ENCODE measurements at regions not wholly inside any gene's neighbourhood (a gene's known extent, or its start where the extent isn't known, plus 50 kb on each side); places are given as distances from the start of the nearest gene placed in this dataset.
A peak's percentile ranks its signal among the peaks of the same experiment; 100 is the strongest.

DNA sequence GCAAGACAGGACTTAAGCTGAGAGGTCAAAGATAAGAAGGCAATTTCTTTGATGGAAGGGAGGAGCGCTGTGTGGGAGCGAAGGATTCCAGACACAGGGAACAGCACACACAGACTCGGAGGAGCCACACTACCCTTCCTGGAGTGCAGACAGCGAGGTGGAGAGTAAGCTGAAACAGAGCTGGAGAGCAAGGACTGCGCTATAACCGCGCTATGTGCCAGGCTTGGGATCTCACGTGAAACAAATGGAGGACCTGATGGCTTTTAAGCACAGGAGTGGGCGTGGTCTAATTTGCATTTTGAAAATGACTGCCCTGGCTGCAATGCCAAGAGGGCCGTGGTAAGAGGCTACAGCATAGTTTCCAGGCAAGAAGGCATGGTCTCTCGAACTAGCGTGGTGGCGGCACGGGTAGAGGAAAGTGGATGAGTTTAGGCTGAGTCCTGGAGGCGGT, 113.9 kb upstream of the SORBS2 start:
- peak; percentile 11 for DNase-seq

DNA sequence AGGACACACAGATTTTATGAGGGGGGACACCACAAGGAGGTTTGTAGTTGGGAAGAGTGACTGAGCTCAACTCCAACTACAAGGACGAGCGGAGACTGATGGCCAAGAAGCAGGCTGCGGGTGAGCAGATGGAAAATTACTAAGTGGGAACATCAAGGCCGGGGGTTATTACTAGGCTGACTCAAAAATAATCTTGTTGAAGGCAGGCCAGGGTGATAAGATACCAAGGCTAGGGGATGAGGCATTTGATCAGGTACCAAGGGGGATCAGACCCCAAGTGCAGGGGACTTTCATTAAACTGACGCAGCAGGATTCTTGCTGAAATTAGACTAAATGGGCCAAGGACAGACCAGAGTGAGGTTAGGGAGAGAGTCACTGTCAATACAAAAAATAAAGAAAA, 119.4 kb upstream of the SORBS2 start:
- DNase-seq, result no peak

DNA sequence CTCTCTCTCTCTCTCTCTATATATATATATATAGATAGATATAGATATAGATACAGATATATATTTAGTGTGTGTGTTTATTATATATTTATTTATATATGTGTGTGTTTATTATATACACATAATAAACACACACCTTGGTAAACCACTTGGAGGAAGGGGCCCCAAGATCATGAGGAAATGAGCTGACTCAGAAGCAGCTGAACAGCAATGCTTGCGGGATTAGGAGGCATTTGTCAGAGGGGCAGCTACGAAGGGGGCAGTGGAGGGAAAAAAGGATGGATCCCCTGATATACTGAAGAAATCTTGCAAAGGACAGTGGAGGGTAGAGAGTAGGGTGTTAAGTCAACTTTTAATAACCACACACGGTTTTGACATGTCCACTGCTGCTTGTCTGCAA, 120.0 kb upstream of the SORBS2 start:
- DNase-seq, result no peak

DNA sequence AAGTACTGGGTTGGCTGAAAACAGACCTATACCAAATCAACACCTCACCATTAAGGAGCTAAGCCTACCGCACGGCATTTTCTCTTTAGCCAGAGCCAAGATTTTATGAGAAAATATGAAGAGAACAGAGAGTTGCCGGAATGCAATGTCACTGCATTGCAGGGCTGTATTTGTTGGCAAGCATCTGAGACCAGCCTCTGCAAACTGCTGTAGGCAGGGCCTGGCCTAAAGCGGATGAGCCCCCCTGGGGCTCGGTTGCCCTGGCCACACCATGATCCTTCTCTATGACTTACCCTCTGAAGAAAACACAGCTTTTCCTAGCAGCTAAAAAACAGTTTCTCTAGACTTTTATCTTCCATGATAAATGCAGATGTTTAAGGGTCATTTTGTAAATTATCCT, 120.5 kb upstream of the SORBS2 start:
- DNase-seq, result no peak

DNA sequence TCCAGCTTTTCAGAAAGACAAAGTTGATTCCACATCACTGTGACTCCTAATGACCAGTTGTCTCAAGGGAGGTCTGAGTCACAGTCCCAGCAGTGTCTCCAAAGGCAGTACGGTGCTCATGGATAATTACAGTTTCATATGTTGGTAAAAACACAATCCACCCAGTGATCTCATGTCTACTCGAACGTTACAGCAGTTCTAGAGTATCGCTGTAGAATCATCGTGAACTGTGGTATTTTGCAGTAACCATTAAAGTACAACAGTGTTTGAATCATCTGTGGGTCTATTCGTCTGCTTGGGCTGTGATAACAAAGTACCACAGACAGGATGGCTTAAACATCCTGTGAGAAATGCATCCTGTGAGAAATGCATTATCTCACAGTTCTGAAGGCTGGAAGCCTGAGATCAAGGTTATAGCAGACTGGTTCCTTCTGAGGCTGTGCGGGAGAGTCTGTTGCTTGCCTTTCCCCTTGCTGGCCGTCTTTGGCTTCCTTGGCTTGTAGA, 121.1 kb upstream of the SORBS2 start:
- DNase-seq, result no peak

DNA sequence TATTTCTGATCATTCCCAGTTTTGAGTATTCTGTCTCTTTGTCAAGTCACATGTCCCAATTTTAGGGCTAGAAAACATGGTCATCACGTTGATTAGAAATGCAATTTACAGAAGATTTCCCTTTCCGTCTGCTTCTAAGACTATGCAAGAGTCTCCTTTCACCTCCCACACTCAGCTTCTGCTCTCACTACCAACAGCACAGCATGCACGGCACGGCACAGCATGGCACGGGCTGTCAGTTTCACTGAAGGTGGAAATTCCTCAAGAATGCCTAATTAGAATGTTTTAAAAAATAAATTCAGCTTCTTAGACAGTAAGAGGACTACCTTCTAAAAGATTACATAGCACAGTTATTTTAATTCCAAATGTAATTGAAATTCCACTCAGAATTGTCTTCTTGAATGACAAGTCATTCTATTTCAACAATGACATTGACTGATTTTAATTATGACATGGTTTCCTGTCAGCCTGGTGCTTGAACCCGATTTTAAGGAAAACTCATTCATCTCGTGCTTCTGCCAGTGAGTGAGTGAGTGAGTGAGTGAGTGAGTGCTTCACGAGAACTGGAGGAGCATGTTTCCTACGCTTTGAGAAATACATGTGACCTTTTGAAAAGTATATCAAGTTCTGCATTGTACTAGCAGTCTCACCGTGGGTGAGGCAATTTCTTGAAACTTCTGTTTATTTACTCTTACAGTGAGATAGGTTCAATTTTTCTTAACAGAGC, 124.8 kb upstream of the SORBS2 start:
- no peak for DNase-seq

DNA sequence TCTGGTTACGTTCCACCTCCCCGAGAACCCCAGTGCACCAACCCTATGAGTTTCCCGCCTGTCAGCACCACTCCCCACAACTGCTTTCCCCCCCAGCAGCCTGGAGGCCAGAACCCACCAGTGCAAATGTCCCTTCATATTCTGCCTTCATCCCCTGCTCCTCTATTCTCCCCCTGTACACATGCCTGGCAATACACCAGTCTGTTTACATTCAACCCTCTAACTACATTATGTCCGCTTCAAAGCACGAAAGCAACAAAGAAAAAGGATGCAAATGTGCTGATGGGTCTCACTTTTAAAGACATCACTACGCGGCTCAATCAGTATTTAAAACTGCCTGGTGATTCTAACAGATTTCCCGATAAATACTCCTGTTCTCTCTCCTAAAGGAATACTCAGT, 126.7 kb upstream of the SORBS2 start:
- no peak for DNase-seq

DNA sequence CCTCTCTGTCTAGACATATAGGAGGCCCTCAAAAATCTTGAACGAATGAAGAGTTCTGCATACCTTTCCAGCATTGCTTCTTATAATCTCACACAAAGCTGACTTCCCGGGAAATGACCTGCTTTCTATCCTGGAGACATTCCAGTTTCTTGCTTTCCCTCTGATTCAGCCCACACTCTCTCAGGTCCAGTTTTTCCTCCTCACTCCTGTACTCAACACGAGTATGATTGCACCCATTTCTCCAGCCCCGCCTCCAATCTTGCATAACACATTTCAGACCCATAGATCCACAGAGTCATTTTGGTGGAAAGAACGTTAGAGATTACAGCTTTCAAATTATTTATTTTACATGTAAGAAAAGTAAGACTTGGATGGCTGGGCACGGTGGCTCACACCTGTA, 127.5 kb upstream of the TLR3 start:
- DNase-seq, result no peak

DNA sequence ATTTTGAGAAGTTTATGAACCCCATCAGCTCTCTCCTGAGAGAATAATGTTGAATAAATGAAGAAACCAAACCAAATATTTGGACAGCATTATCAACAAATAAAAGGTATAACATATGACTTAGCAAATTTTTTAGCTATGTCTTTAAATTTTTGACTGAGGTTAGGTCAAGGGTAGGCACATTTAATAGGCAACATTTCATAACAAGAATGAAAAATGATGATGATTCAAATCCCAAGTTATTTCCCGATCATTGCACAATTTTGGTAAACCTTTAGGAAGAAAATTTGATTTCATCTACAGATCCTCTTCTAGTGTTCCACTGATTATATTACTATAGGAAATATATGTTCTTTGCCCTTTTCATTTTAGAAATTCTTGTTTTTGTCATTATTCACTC, 123.7 kb upstream of the TLR3 start:
- no peak for DNase-seq

DNA sequence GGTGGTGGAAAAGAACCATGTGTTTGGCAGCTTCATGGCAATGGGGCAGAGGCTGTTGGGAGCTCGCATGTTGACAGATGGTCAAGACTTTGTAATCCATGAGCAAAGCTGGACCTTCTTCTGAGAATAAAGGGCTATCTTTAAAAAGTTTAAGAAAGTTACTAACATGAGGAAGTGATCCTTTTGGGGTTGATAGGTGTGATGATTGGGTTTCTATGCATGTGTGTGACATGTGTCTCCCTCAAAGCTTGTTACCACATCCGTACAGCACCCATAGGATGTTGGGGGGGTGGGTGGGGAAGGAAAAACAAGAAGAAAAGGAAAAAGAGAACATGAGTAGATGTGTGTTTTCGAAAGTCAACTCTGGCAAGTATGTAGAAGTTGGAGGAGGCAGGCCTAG, 123.0 kb upstream of the TLR3 start:
- DNase-seq, result no peak

DNA sequence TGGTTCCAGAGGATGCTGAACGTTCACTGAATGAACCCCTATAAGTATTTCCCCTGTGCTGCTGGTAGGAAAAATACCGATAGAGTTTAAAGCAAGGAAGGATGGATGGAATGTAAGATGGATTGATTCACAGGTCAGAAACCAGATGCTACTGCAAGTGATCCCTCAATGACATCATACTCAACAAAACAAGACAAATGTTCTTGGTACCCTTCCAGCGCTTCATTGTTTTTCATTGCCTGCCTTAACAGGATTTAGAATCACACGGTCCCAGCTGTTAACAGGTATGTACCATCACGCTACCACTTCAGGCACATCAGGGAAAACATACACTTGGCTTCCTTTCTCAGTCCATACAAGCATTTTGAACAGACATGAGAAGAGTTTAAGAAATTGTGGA, 118.1 kb upstream of the TLR3 start:
- DNase-seq, result no peak

DNA sequence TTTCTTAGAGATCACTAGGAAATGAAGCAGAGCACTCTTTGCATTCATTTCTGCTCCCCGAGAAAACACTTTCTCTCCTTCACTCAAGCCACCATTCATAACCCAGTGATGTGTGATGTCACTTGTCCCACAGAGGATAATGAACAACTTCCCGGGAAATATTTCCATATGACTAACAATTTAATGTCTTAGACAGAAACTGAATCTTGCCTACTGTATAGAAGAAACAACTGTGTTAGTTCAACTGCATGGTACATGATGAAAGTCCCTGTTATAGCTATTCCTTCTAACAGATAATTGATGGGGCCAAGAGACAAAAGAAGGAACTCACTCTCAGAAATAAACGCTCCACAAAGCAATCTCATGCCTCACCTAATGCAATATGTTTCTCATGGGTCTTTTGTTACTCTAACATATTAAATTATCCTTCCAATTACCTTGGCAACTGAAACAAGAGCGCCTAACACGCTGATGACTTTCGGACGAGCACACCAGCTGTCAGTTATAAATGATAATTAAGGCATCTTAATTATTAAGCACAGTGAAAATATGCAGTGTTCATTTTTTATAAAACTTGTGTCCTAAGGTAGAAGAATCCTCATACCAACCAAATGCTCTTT, 113.7 kb upstream of the TLR3 start:
- DNase-seq, result no peak

DNA sequence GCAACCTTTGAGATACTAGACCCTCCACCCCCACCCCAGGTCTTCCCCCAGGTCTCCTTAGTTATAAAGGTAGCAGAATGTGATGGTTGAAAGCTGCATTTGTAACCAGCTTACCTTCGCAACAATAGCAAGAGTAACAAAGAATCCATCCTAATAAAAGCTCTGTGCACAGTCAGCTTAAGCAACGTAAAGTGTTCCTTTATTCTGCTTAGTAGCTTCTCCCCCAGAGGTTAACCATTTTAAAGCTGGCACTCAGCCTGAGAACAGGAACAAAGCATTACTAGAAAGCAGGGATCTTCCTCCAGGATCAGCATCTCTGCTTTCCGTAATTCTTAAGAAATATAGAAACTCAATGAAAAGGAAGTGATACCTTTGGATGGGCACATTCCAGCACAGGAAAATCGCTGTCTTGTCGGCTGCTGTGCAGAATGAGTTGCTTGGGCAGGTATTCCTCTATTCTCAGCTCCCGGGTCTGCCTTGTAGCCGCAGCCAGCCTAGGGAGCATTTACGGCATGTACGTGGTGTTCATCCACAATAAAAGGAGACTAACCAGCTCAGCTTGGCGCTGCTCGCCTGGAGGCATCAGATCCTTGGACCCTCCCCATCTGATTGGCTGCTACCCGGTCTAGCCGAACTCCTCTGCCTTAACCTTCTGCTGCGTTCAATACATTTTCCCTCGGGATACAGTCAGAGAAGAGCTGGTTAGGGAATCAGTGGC, 113.0 kb upstream of the TLR3 start:
- DNase-seq, result peak; percentile 22

DNA sequence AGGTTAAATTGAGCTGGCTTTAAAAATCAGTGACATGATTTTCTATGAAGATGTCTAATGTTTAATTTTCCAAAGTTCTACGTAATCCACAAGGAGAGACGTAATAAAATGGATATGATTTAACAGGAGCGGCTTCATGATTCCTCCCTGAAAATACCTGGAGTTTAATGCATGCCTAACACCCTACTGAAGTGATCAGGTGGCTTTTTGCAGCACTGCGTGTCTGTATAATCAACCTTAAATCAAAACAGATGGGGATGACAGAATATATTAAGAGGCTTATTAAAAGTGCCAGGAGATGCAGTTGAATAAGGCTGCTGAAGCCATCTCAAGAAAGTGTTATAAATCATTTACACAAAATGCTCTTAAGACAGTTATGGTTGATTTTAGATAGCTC, 112.4 kb upstream of the TLR3 start:
- DNase-seq, result no peak

DNA sequence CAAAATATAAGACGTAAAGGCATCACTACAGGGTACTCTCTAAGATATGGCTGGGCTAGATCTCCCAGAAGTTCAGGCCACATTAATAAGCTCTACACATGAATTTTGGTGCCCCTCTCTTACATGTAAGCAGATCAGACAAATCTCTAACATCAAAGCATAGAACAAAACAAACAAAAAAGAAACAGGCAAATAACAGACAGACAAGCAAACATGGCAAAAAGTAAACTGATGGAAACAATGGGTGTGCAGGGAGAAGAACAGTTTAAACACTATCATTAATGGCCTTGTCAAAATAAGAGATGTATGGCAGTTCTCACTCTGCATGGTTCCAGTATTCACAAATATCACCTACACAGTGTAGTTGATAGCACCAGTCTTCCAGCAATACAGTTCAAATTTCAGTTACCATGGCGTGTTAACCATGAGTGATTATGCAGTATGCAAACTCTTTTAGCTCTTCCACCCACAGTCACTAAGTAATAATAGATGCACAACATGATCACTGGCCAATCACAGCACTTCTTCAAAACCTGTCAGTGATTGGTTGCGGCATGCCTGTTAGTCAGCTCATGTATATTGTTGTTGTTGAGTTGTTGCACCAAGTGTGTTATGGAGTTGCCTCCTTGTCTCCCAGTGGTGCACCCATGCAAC, 110.7 kb upstream of the TLR3 start:
- no peak for DNase-seq

DNA sequence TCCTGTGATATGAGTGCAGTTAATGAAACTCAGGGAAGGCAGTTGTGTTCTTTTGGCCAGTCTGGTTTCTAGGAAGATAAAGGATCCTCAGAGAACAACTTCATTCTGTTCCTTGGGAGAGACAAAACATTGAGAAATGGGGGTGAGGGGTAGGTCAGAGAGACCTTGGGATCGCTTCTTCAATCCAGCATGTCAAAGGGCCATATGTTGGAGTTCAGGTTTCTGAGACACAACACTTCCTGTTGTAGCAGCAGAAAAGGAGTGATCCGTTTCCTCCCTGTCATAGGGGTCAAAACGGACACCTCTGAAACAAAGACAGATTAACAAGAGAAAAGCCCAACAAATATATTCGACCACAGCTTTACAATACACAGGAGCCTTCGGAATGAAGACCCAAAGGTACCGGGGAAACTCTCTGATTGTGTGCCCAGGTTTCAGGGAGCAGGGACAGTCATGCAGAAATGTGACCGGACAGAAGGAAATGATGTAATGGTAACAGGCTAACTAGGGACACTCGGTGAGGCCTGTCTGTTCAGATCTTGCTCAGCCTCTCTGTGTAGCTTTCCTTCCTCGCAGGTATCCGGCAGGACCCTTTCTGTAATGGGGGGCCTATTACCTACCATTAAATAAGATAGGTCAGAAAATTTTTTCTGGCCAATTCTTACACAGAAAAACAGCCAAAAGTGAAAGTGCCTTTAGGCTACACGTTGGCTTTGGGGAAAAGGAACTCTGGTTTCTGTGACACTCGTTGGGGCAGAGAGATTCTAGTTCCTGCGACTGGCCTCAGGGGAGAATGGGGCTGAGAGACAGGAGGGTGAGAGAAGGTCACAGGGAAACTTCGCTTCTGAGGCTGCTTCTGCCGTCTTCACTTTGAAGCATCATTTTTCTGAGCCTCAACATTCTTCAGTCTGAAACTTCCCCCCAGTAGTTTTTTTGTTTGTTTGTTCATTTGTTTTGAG, 103.3 kb upstream of the TLR3 start:
- no peak for DNase-seq

DNA sequence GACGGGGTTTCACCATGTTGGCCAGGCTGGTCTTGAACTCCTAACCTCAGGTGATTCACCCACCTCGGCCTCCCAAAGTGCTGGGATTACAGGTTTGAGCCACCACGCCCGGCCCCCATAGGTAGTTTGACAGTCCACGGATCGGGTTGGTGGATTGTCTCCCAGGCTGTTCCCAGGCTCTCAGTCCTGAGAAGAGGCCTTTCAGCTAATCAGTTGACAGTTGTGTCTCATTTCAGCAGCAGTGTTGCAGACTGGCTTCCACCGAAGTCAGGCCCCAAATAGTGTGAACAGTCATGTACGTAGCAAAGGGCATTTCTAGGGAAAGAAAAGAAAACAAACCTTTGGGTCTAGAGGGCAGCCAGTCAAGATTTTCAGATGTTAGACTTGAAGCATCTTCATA, 102.4 kb upstream of the TLR3 start:
- DNase-seq, result no peak

DNA sequence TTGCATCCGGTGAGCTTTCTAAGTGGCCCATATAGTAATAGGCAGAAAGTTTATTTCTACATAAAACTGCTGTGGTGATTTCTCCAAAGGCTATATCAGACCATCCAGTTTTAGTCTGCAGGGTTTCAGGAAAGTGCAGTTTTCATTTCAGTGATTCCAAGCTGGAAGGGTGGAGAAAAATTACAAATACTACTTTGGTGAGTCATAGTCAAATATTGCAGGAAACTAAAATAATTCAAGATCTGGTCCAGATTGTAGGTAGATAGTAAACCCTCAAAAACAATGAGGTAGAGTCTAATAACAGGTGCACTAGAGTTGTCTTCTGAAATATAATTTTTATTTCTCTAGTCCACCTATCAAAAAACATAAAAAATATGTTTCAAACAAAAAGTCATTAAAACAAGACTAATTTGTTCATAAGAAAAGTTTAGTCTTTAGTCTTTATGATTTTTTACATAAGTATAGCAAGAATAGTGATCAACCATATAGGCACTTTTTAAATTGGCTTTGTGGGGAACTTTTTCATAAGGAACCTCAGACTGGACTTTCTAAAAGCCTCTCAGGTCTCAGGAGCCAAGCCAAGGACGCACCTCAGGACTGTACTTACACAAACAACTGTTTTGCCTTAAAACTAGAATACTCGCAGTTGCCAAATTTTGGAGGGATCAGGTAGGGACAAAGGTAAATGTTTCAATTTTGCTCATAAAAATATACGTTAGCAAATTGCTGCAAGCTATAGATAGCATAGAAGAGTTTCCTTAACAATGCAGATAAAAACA, 101.8 kb upstream of the TLR3 start:
- no peak for DNase-seq

DNA sequence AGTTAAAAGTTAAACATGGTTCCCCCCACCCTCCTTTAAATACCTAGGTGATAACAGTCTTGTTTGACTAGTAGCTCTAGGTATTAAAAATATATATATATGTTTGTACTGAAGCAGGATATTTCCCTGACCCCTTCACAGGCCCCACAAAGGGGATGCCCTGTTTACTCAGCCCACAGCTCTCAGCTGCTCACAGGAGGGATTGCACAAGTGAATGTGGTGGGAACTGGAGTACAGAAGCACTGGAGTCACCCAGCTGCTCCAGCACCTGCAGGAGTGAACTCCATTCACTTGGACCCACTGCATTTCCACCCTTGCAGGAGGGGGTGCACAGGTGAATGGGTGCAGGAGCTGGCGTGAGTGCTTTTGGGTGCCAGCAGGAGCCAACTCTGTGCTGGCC, 99.3 kb upstream of the TLR3 start:
- DNase-seq, result no peak

DNA sequence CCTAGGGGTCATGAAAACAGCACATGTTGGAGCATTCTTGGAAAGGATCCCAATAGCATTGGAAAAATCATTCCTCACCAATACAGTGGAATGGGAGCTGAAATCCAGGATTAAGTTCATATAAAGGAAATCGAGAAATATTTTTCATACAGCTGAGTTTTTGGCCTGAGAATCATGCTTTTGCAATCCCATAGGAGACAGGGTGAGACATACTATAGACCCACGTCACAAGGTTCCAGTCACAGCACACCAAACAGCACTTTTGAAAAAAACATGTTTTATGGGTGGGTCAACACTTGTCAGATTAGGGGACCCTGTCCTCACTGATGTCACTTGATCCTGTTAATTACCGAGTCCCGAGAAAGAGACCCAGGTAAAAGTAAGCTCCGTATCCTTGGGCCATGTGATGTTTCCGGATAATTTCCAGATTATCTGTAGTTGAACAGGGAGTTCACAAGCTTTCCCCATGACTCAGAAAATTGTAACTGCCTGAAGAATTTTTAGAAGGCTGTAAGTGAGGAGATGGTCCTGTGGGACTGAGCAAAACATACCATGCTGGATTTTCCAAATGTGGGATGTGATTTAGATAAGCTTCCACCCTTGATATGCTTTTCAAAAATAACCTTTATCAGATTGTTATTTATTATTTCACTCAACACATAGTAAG, 80.9 kb upstream of the TLR3 start:
- DNase-seq, result no peak

All from right kidney (tissue), 1 donor.